Activated CD4-positive, alpha-beta T cell treated with anti-CD3 and anti-CD28 coated beads for 36 hours (primary cell): ENCODE measurements at regions not wholly inside any gene's neighbourhood (a gene's known extent, or its start where the extent isn't known, plus 50 kb on each side); places are given as distances from the start of the nearest gene placed in this dataset.
"Not testable (repeated sequence)": the region's sequence is repeated elsewhere in the genome, so short reads cannot be mapped to it uniquely, and the experiment has no call there.

ENCODE experiments used
- ATAC-seq: fragments of 200-7000 bp; cut with Tn5 transposase; one replicate; pipeline ENCODE4 v1.10.0; 2021; ENCODE audit warnings: mild to moderate bottlenecking, moderate library complexity
- CTCF ChIA-PET: fragments of 350-600 bp; sonication (Branson Sonifier 250); formaldehyde crosslinking; loops from one replicate; lab custom pipeline; 2021; ENCODE audit warnings: antibody characterized with exemption; lab: Charles Lee
- POLR2A ChIA-PET: fragments of 350-600 bp; sonication (Branson Sonifier 250); formaldehyde crosslinking; loops from one replicate; lab custom pipeline; 2021; ENCODE audit warnings: antibody characterized with exemption, inconsistent platforms; lab: Charles Lee
- DNase-seq: peaks from one replicate; pipeline ENCODE4 v3.0.0-alpha.2; 2020
- H3K27ac Mint-ChIP-seq: one replicate; pipeline ENCODE4 v1.8.0; 2021; ENCODE audit warnings: mixed read lengths
- H3K27me3 Mint-ChIP-seq: one replicate; pipeline ENCODE4 v1.8.0; 2021; ENCODE audit warnings: mixed read lengths
- H3K36me3 Mint-ChIP-seq: one replicate; pipeline ENCODE4 v1.8.0; 2021; ENCODE audit warnings: low read depth, mixed read lengths
- H3K4me1 Mint-ChIP-seq: one replicate; pipeline ENCODE4 v1.8.0; 2021; ENCODE audit warnings: mixed read lengths
- H3K4me3 Mint-ChIP-seq: one replicate; pipeline ENCODE4 v1.8.0; 2021; ENCODE audit warnings: mild to moderate bottlenecking, moderate library complexity, mixed read lengths
- H3K9me3 Mint-ChIP-seq: one replicate; pipeline ENCODE4 v1.8.0; 2021; ENCODE audit warnings: low read depth, mixed read lengths
- intact Hi-C, 2 experiments: fragments of 100-400 bp; cut with DNase I in 1 of 2; cut with micrococcal nuclease in 1 of 2; formaldehyde crosslinking; loops; one replicate each; pipeline versions ENCODE4 v1.14.2 to v1.15.1; 2022 to 2024; cut with DNase I, micrococcal nuclease

- no peaks in the 10 kb centered on the region for H3K36me3 Mint-ChIP-seq
- H3K9me3 Mint-ChIP-seq: peaks cover 10% of the 10 kb centered on the region
- H3K4me1 Mint-ChIP-seq: no peaks in the 10 kb centered on the region
- POLR2A ChIA-PET: no interaction called here
- no peak overlapping the region for H3K4me3 Mint-ChIP-seq
- intact Hi-C loops: no loop called here
- CTCF ChIA-PET: interaction anchor here (0.6 kb wide), 1 partner anchor 243 kb away, joined by 3 read pairs; no protein-coding TSS in a partner anchor
- H3K27ac Mint-ChIP-seq: no peak overlapping the region
- no peak for ATAC-seq
- H3K27me3 Mint-ChIP-seq: no peaks in the 10 kb centered on the region
- no peak for DNase-seq
Measured at GRCh38 chr10:37733822-37734221, 123.6 kb downstream of the ZNF248 start.

- ATAC-seq: no peak
- Mint-ChIP-seq H3K4me1 (no peaks in the 10 kb centered on the region), H3K27me3 (no peaks in the 10 kb centered on the region), H3K36me3 (no peaks in the 10 kb centered on the region), H3K9me3 (peaks cover 4% of the 10 kb centered on the region), H3K27ac (no peak overlapping the region), H3K4me3 (no peak overlapping the region)
- DNase-seq: no peak
- ChIA-PET CTCF (no interaction called here), POLR2A (no interaction called here)
- intact Hi-C loops: no loop called here
Measured at GRCh38 chr10:37732685-37733084, 124.7 kb downstream of the ZNF248 start.

DNA sequence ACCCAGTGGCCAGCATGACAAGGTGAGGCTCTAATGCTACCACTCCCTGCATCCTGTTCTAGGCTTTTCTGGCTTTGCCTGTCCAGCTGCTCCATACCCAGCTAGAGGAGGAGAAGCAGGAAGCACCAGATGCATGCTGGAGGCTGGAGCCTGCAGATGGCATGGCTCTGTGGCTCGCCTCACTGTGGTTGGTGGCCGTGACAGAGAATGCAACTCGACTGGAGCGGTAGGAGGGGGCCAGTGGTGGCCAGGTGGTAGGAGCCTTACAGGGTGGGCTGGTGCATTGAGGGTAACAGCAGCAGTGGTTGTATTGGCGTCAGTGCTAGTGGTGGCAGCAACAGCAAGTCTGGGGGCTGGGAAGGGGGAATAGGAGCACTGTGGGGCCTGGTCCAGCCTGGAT, 128.6 kb downstream of the ZNF248 start:
- ATAC-seq: no peak
- Mint-ChIP-seq H3K36me3 (no peaks in the 10 kb centered on the region), H3K27me3 (no peaks in the 10 kb centered on the region), H3K27ac (no peak overlapping the region), H3K9me3 (peaks cover 2% of the 10 kb centered on the region), H3K4me1 (no peaks in the 10 kb centered on the region), H3K4me3 (no peak overlapping the region)
- intact Hi-C loops: no loop called here
- ChIA-PET POLR2A (no interaction called here), CTCF (no interaction called here)
- no peak for DNase-seq

GRCh38 chr10:37727491-37728352, 129.7 kb downstream of the ZNF248 start:
- H3K4me3 Mint-ChIP-seq: no peak overlapping the region
- intact Hi-C loops: no loop called here

GRCh38 chr10:37721100-37721499, 136.3 kb downstream of the ZNF248 start:
- H3K27me3 Mint-ChIP-seq: no peaks in the 10 kb centered on the region
- DNase-seq (no peak), ATAC-seq (no peak)
- peaks cover 21% of the 10 kb centered on the region for H3K9me3 Mint-ChIP-seq
- ChIA-PET POLR2A (no interaction called here), CTCF (no interaction called here)
- H3K27ac Mint-ChIP-seq: no peak overlapping the region
- H3K4me1 Mint-ChIP-seq: no peaks in the 10 kb centered on the region
- no peaks in the 10 kb centered on the region for H3K36me3 Mint-ChIP-seq
- intact Hi-C loops: no loop called here
- H3K4me3 Mint-ChIP-seq: no peak overlapping the region

More at GRCh38 chr10:37727491-37728352, 129.7 kb downstream of the ZNF248 start:
- ATAC-seq (no peak), DNase-seq (no peak)
- Mint-ChIP-seq H3K27ac (no peak overlapping the region), H3K36me3 (no peaks in the 10 kb centered on the region), H3K4me1 (no peaks in the 10 kb centered on the region), H3K9me3 (peaks cover 2% of the 10 kb centered on the region), H3K27me3 (no peaks in the 10 kb centered on the region)
- POLR2A ChIA-PET: no interaction called here
- CTCF ChIA-PET: no interaction called here

GRCh38 chr10:37718060-37718459, 139.3 kb downstream of the ZNF248 start:
- ATAC-seq, POLR2A ChIA-PET, H3K27me3 Mint-ChIP-seq, CTCF ChIA-PET, H3K4me3 Mint-ChIP-seq, H3K27ac Mint-ChIP-seq, H3K4me1 Mint-ChIP-seq, intact Hi-C loops, DNase-seq, H3K36me3 Mint-ChIP-seq: not testable (repeated sequence)
- H3K9me3 Mint-ChIP-seq: peaks cover 21% of the 10 kb centered on the region

DNA sequence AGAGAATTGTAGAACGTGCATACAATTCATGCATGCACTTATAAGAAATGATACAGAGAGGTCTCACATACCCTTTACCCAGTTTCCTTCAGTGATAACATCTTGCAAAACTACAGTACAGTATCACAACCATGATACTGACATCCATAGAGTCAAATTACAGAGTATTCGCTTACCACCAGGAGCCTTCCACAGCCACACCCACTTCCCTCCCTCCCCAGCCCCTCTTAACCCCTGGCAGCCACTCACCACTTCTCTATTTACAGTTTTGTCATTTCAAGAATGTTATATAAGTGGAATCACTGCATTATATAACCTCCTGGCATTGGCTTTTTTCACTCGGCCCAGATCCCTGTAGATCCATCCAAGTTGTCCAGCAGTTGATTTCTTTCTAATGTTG, 143.8 kb downstream of the ZNF248 start:
- intact Hi-C loops: no loop called here
- H3K4me3 Mint-ChIP-seq: no peak overlapping the region
- H3K9me3 Mint-ChIP-seq: peaks cover 13% of the 10 kb centered on the region
- CTCF ChIA-PET: interaction anchor here (1.3 kb wide), 1 partner anchor 141 kb away, joined by 3 read pairs; no protein-coding TSS in a partner anchor
- H3K36me3 Mint-ChIP-seq: no peaks in the 10 kb centered on the region
- no peaks in the 10 kb centered on the region for H3K4me1 Mint-ChIP-seq
- ATAC-seq (no peak), DNase-seq (no peak)
- H3K27ac Mint-ChIP-seq: no peak overlapping the region
- H3K27me3 Mint-ChIP-seq: no peaks in the 10 kb centered on the region
- POLR2A ChIA-PET: no interaction called here

DNA sequence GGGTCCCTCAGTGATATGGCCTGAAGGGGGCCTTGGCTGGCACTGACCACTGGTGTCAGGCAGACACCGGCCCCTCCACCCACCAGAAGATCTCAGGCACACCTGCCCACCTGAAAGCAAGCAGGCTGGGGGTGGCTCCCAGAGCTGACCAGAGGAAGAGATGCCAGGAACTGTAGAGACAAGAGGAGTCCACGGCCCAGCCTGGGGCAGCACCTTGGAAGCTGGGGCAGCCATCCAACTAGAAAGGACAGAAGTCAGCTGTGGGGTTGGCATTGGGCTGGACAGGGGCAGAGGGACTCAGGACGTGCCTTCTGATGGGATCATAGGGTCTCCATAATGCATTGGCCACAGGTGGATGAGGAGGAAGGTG, 144.3 kb downstream of the ZNF248 start:
- no peaks in the 10 kb centered on the region for H3K36me3 Mint-ChIP-seq
- no peak overlapping the region for H3K4me3 Mint-ChIP-seq
- ChIA-PET CTCF (no interaction called here), POLR2A (no interaction called here)
- no peaks in the 10 kb centered on the region for H3K27me3 Mint-ChIP-seq
- no peak for DNase-seq
- H3K4me1 Mint-ChIP-seq: no peaks in the 10 kb centered on the region
- H3K27ac Mint-ChIP-seq: no peak overlapping the region
- intact Hi-C loops: no loop called here
- peaks cover 9% of the 10 kb centered on the region for H3K9me3 Mint-ChIP-seq
- ATAC-seq: no peak

- no peaks in the 10 kb centered on the region for H3K4me1 Mint-ChIP-seq
- DNase-seq (no peak), ATAC-seq (no peak)
- H3K27ac Mint-ChIP-seq: no peak overlapping the region
- no peaks in the 10 kb centered on the region for H3K36me3 Mint-ChIP-seq
- POLR2A ChIA-PET: no interaction called here
- peaks cover 5% of the 10 kb centered on the region for H3K9me3 Mint-ChIP-seq
- H3K4me3 Mint-ChIP-seq: no peak overlapping the region
- CTCF ChIA-PET: no interaction called here
- intact Hi-C loops: no loop called here
- no peaks in the 10 kb centered on the region for H3K27me3 Mint-ChIP-seq
Measured at GRCh38 chr10:37712489-37713131, 144.8 kb downstream of the ZNF248 start.

GRCh38 chr10:37711617-37712488, 145.6 kb downstream of the ZNF248 start:
- POLR2A ChIA-PET: no interaction called here
- CTCF ChIA-PET: no interaction called here
- ATAC-seq: no peak
- no peak for DNase-seq
- Mint-ChIP-seq H3K36me3 (no peaks in the 10 kb centered on the region), H3K9me3 (peaks cover 5% of the 10 kb centered on the region), H3K27ac (no peak overlapping the region), H3K4me3 (no peak overlapping the region), H3K4me1 (no peaks in the 10 kb centered on the region), H3K27me3 (no peaks in the 10 kb centered on the region)
- intact Hi-C loops: no loop called here

DNA sequence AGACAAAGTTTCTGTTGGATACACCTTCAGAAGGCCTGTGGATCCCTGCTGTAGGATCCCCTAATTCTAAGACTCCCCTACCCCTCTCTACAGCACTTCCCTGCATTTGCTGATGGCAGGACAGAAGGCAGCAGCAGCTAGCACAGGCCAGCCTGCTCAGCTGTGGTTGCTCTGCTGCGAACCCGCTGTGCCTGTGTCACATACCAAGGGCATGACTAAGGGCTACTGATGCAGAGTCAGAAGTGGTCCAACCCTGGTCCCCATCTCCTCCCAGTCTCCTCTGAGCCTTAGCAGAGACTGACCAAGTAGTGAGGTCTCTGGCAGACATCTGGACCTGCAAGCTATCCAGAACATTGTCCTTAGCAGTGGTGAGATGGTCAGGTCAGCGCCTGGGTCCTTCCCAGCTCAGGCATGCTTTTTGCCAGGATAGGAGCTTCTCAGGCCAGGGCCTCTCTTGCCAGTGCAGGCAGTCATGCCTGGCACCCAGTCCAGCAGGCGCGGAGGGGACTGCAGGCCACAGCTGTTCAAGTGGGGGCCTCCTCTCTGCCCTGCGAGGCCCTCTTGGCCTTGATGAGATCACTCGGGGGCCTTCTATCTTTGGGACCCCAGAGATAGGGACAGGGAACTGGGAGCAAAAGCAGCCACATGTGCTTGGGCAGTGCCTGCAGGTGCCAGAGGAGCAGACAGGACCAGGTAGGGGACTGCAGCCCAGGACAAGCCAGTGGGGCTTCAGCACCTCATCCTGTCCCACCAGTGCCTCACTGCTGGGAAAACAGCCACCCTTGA, 146.4 kb downstream of the ZNF248 start:
- H3K27me3 Mint-ChIP-seq: no peaks in the 10 kb centered on the region
- no peak overlapping the region for H3K27ac Mint-ChIP-seq
- ATAC-seq (no peak), DNase-seq (no peak)
- H3K9me3 Mint-ChIP-seq: peaks cover 7% of the 10 kb centered on the region
- H3K4me1 Mint-ChIP-seq: no peaks in the 10 kb centered on the region
- CTCF ChIA-PET: no interaction called here
- POLR2A ChIA-PET: no interaction called here
- H3K36me3 Mint-ChIP-seq: no peaks in the 10 kb centered on the region
- intact Hi-C loops: no loop called here
- no peak overlapping the region for H3K4me3 Mint-ChIP-seq
